ENCODE measurements at regions not wholly inside any gene's neighbourhood (a gene's known extent, or its start where the extent isn't known, plus 50 kb on each side); places are given as distances from the start of the nearest gene placed in this dataset.

- no peak overlapping the region for H3K4me3 ChIP-seq (ENCODE audit: low read depth in 1 of 3, low read length in 3 of 3)
- H3K27ac ChIP-seq (ENCODE audit: low read depth in 1 of 2, low read length in 2 of 2) = no peak overlapping the region
- whole genome bisulfite sequencing = 82% methylated on average over 3 of the region's 3 CpGs
- H3K27me3 ChIP-seq (ENCODE audit: control insufficient read depth in 4 of 4, insufficient read depth in 4 of 4, low read length in 3 of 4) = no peaks in the 10 kb centered on the region
- no peaks in the 10 kb centered on the region for H3K36me3 ChIP-seq (ENCODE audit: control insufficient read depth in 4 of 4, insufficient read depth in 3 of 4, low read depth in 1 of 4, low read length in 3 of 4)
- TF ChIP-seq GABPA (IDR thresholded peaks at IDR 0.05 in 1 of 2, conservative IDR thresholded peaks at IDR 0.05 in 1 of 2) (no peak), EGR1 (IDR thresholded peaks at IDR 0.05; ENCODE audit: low read depth in 2 of 2) (no peak)
- DNase-seq (ENCODE audit: low spot score) = no peak
- H3K9ac ChIP-seq (ENCODE audit: low read depth in 1 of 2, low read length in 2 of 2) = no peak overlapping the region
- peaks cover 0 to 2% (median 0%) of the 10 kb centered on the region in 4 donors for H3K9me3 ChIP-seq (ENCODE audit: control insufficient read depth in 4 of 4, low read length in 3 of 4)
- no peaks in the 10 kb centered on the region for H3K4me1 ChIP-seq (ENCODE audit: control insufficient read depth in 4 of 4, insufficient read depth in 4 of 4, low read length in 3 of 4)
Observed at GRCh38 chr13:80428349-80429096, 87.6 kb upstream of the SPRY2 start.

GRCh38 chr13:80419416-80419815 lies 78.5 kb upstream of the SPRY2 start:
- Histone ChIP-seq H3K27ac (ENCODE audit: low read depth in 1 of 2, low read length in 2 of 2) (no peak overlapping the region), H3K9me3 (ENCODE audit: control insufficient read depth in 4 of 4, low read length in 3 of 4) (peaks cover 0 to 3% (median 0%) of the 10 kb centered on the region in 4 donors), H3K9ac (ENCODE audit: low read depth in 1 of 2, low read length in 2 of 2) (no peak overlapping the region), H3K4me1 (ENCODE audit: control insufficient read depth in 4 of 4, insufficient read depth in 4 of 4, low read length in 3 of 4) (no peaks in the 10 kb centered on the region), H3K27me3 (ENCODE audit: control insufficient read depth in 4 of 4, insufficient read depth in 4 of 4, low read length in 3 of 4) (no peaks in the 10 kb centered on the region), H3K36me3 (ENCODE audit: control insufficient read depth in 4 of 4, insufficient read depth in 3 of 4, low read depth in 1 of 4, low read length in 3 of 4) (no peaks in the 10 kb centered on the region), H3K4me3 (ENCODE audit: low read depth in 1 of 3, low read length in 3 of 3) (no peak overlapping the region)
- DNase-seq (ENCODE audit: low spot score) = no peak
- 82% methylated on average over 2 of the region's 2 CpGs for WGBS
- no peak for TF ChIP-seq EGR1 (IDR thresholded peaks at IDR 0.05; ENCODE audit: low read depth in 2 of 2)
- TF ChIP-seq TAF1 (conservative IDR thresholded peaks at IDR 0.05) = no peak
- TF ChIP-seq HNF4G (IDR thresholded peaks at IDR 0.05) = no peak
- no peak for TF ChIP-seq RXRA (IDR thresholded peaks at IDR 0.05)
- TF ChIP-seq SP1 (IDR thresholded peaks at IDR 0.05) = no peak
- no peak for TF ChIP-seq FOXA1 (IDR thresholded peaks at IDR 0.05)
- no peak for TF ChIP-seq HNF4A (conservative IDR thresholded peaks at IDR 0.05)
- no peak for TF ChIP-seq YY1 (IDR thresholded peaks at IDR 0.05)
- TF ChIP-seq REST (IDR thresholded peaks at IDR 0.05) = no peak
- no peak for TF ChIP-seq FOXA2 (IDR thresholded peaks at IDR 0.05)
- no peak for TF ChIP-seq ZBTB33 (IDR thresholded peaks at IDR 0.05)
- TF ChIP-seq MAX (IDR thresholded peaks at IDR 0.05) = no peak
- TF ChIP-seq ATF3 (IDR thresholded peaks at IDR 0.05) = no peak
- TF ChIP-seq CTCF (IDR thresholded peaks at IDR 0.05; ENCODE audit: low read depth, low read length, missing input control) = no peak
- TF ChIP-seq RAD21 (IDR thresholded peaks at IDR 0.05) = no peak
- no peak for TF ChIP-seq GABPA (IDR thresholded peaks at IDR 0.05 in 1 of 2, conservative IDR thresholded peaks at IDR 0.05 in 1 of 2)
- no peak for TF ChIP-seq JUND (IDR thresholded peaks at IDR 0.05)
- no peak for TF ChIP-seq NR2F2 (IDR thresholded peaks at IDR 0.05)
